BE2C (cell line): ENCODE measurements at regions not wholly inside any gene's neighbourhood (a gene's known extent, or its start where the extent isn't known, plus 50 kb on each side); places are given as distances from the start of the nearest gene placed in this dataset.
A peak's percentile ranks its signal among the peaks of the same experiment; 100 is the strongest.
"Not testable (repeated sequence)": the region's sequence is repeated elsewhere in the genome, so short reads cannot be mapped to it uniquely, and the experiment has no call there.

Experiments used
- DNase-seq: peaks from one replicate; pipeline ENCODE4 v3.0.0-alpha.2; 2020
- H3K27me3 ChIP-seq: fragments of 250-450 bp; sonication (Bioruptor Pico); 2 replicates; pipeline ENCODE4 v1.5.1; 2020; ENCODE audit warnings: mild to moderate bottlenecking
- H3K36me3 ChIP-seq: fragments of 250-450 bp; sonication (Bioruptor Pico); 2 replicates; pipeline ENCODE4 v1.5.1; 2020; ENCODE audit warnings: mild to moderate bottlenecking
- H3K4me1 ChIP-seq: fragments of 250-450 bp; sonication (Bioruptor Pico); 2 replicates; pipeline ENCODE4 v1.5.1; 2020
- H3K4me3 ChIP-seq: 2 replicates; pipeline ENCODE4 v1.5.1; 2011; ENCODE audit warnings: low read depth, low read length
- H3K9me3 ChIP-seq: fragments of 250-450 bp; sonication (Bioruptor Pico); 2 replicates; pipeline ENCODE4 v1.5.1; 2020
- CTCF ChIP-seq: IDR thresholded peaks from 2 replicates; pipeline ENCODE4 v1.5.1; 2012; ENCODE audit warnings: mild to moderate bottlenecking, low read depth, low read length

- no peak for TF ChIP-seq CTCF
- Histone ChIP-seq H3K27me3 (no peaks in the 10 kb centered on the region; the same call in 1 of the 2 replicates), H3K9me3 (no peaks in the 10 kb centered on the region; the same call in 1 of the 2 replicates), H3K4me1 (no peaks in the 10 kb centered on the region), H3K4me3 (no peak overlapping the region), H3K36me3 (no peaks in the 10 kb centered on the region)
- DNase-seq = no peak
These were observed 162.3 kb downstream of the NDUFA12 start for GRCh38 chr12:94841177-94841576.

- no peak for DNase-seq
- no peak for TF ChIP-seq CTCF
These were observed 164.2 kb downstream of the NDUFA12 start for GRCh38 chr12:94839347-94839746.

GRCh38 chr12:94836952-94837670, 166.4 kb downstream of the NDUFA12 start:
- not testable (repeated sequence) for H3K4me1 ChIP-seq, H3K27me3 ChIP-seq, H3K9me3 ChIP-seq, H3K4me3 ChIP-seq, DNase-seq, H3K36me3 ChIP-seq

More at GRCh38 chr12:94839347-94839746, 164.2 kb downstream of the NDUFA12 start:
- H3K9me3 ChIP-seq = no peaks in the 10 kb centered on the region; the same call in 1 of the 2 replicates
- no peaks in the 10 kb centered on the region for H3K27me3 ChIP-seq
- no peaks in the 10 kb centered on the region for H3K4me1 ChIP-seq
- H3K4me3 ChIP-seq = no peak overlapping the region
- no peaks in the 10 kb centered on the region for H3K36me3 ChIP-seq

GRCh38 chr12:94834036-94834625, 169.4 kb downstream of the NDUFA12 start:
- DNase-seq = no peak
- Histone ChIP-seq H3K36me3 (no peaks in the 10 kb centered on the region), H3K27me3 (no peaks in the 10 kb centered on the region), H3K4me1 (no peaks in the 10 kb centered on the region; the same call in 1 of the 2 replicates), H3K9me3 (no peaks in the 10 kb centered on the region), H3K4me3 (no peak overlapping the region)
- no peak for TF ChIP-seq CTCF

- Histone ChIP-seq H3K9me3 (no peaks in the 10 kb centered on the region), H3K36me3 (no peaks in the 10 kb centered on the region), H3K4me1 (no peaks in the 10 kb centered on the region; the same call in 1 of the 2 replicates), H3K27me3 (no peaks in the 10 kb centered on the region), H3K4me3 (no peak overlapping the region)
- TF ChIP-seq CTCF = no peak
- peak; percentile 54 for DNase-seq
These were observed 170.5 kb downstream of the NDUFA12 start for GRCh38 chr12:94832780-94833681.

GRCh38 chr12:94832105-94832504, 171.4 kb downstream of the NDUFA12 start:
- Histone ChIP-seq H3K4me3 (no peak overlapping the region), H3K4me1 (no peaks in the 10 kb centered on the region; the same call in 1 of the 2 replicates), H3K9me3 (no peaks in the 10 kb centered on the region), H3K27me3 (no peaks in the 10 kb centered on the region), H3K36me3 (no peaks in the 10 kb centered on the region)
- DNase-seq = no peak
- TF ChIP-seq CTCF = no peak
